NCI-H2029 treated with DMSO at 0.1 percent for 48 hours (cell line): ENCODE measurements at regions not wholly inside any gene's neighbourhood (a gene's known extent, or its start where the extent isn't known, plus 50 kb on each side); places are given as distances from the start of the nearest gene placed in this dataset.
"Not testable (repeated sequence)": the region's sequence is repeated elsewhere in the genome, so short reads cannot be mapped to it uniquely, and the experiment has no call there.

Source experiments
- DNase-seq: peaks from one replicate; lab custom pipeline; 2025; lab: John Stamatoyannopoulos, UW

GRCh38 chr2:145792745-145793144 is 1272.8 kb upstream of the ZEB2 start:
- no peak for DNase-seq

GRCh38 chr2:145789636-145790035 is 1269.7 kb upstream of the ZEB2 start:
- DNase-seq, result no peak

DNA sequence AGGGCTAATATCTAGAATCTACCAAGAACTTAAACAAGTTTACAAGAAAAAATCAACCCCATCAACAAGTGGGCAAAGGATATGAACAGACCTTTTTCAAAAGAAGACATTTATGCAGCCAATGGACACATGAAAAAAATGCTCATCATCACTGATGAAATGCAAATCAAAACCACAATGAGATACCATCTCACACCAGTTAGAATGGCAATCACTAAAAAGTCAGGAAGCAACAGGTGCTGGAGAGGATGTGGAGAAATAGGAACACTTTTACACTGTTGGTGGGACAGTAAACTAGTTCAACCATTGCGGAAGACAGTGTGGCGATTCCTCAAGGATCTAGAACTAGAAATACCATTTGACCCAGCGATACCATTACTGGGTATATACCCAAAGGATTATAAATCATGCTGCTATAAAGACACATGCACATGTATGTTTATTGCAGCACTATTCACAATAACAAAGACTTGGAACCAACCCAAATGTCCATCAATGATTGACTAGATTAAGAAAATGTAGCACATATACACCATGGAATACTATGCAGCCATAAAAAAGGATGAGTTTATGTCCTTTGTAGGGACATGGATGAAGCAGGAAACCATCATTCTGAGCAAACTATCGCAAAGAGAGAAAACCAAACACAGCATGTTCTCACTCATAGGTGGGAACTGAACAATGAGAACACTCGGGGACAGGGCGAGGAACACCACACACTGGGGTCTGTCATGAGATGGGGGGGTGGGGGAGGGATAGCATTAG is 1267.9 kb upstream of the ZEB2 start:
- not testable (repeated sequence) for DNase-seq

DNA sequence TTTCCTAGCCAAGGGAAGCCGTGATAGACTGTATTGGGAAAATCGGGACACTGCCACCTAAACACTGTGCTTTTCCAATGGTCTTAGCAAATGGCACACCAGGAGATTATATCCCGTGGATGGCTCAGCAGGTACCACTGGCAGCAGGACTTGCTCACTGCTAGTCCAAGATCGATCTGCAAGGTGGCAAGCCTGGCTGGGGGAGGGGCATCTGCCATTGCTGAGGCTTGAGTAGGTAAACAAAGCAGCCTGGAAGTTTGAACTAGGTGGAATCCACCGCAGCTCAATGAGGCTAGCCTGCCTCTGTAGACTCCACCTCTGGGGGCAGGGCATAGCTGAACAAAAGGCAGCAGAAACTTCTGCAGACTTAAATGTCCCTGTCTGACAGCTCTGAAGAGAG is 1262.7 kb upstream of the ZEB2 start:
- DNase-seq, result not testable (repeated sequence)

DNA sequence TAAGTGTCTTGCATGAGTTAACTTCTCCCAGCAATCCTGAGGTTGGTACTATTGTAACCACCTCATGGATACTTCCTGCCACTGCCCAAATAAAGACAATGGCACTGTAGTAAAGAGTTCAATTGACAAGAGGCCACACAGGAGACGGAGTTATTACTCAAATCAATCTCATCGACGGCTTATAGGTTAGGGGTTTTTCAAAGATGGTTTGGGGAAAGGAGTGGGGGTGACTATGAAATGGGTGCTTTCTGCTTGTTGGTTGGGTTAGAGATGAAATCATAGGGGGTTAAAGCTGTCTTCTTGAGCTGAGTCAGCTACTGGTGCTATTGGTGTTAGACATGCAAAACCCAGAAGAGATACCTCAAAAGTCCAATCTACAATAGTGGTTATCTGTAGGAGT is 1258.0 kb upstream of the ZEB2 start:
- no peak for DNase-seq

DNA sequence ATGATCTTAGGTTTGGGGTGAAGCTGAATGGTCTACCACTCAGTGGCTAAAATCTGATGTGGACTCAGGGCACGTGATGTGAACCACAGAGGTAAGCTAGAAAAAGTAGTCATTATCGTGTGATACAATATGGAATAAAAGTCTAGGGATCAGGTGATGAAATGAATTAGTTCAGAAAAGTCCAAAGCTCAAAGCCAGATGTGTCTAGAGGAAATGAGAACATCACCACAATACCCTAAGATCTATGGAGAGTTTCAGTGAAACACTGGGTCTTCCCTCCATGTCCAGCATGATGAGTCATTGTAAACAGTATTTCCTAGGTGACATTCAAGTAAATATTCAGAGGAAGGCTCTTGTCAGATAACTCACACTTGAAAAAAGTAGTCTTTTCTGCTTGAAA is 1257.4 kb upstream of the ZEB2 start:
- DNase-seq, result no peak

DNA sequence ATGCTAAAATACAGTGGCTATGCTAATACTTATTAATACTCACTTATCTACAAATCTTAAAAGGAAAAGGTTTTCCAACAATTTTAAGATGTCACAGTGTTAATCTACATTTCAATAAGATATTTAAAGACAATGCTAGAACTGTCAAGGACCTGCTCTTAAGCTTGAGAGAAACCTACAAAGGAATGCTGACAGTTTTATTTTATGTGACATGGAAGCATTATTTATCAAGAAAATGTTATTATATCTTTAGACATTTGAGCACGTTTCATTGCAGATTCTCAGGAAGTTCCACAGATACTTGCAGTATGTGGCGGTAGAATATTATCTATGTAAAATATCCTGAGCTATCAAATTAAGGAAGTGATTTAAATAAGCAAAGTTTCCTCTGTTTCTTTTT is 1255.7 kb upstream of the ZEB2 start:
- no peak for DNase-seq

DNA sequence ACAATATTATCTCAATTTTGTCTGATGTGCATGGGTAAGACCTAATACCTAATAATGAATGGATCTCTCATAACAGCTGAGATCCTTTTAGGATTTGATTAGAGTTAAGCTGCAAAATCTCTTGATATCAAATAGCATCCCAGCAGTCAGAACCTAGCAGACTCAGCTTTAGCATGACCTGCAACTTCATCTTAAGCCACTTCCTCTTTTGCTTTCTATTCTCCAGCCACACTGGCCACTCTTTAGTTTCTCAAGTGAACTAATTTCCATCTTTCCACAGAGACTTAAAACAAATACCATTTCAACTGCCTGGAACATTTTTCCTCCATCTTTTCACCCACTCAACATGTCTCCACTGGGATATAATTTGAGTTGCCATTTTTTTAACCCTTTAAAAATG is 1251.6 kb upstream of the ZEB2 start:
- DNase-seq, result no peak

- DNase-seq, result no peak
Measured at GRCh38 chr2:145769011-145769716, 1249.2 kb upstream of the ZEB2 start.

DNA sequence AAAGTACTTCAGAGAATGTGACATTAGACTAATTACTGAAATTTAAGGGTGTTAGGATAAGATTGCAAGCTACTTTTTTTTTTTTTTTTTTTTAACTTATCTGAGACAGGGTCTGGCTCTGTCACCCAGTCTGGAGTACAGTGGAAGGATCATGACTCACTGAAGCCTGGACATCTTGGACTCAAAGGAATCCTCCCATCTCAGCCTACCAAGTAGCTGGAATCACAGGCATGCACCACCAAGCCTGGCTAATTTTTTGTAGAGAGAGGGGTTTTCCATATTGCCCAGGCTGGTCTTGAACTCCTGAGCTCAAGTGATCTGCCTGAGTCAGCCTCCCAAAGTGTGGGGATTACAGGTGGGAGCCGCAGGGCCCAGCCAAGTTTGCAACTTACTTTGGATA is 1246.0 kb upstream of the ZEB2 start:
- DNase-seq, result no peak

- DNase-seq, result no peak
Measured at GRCh38 chr2:145764631-145765030, 1244.7 kb upstream of the ZEB2 start.

- DNase-seq, result no peak
Measured at GRCh38 chr2:145760781-145761649, 1241.1 kb upstream of the ZEB2 start.

DNA sequence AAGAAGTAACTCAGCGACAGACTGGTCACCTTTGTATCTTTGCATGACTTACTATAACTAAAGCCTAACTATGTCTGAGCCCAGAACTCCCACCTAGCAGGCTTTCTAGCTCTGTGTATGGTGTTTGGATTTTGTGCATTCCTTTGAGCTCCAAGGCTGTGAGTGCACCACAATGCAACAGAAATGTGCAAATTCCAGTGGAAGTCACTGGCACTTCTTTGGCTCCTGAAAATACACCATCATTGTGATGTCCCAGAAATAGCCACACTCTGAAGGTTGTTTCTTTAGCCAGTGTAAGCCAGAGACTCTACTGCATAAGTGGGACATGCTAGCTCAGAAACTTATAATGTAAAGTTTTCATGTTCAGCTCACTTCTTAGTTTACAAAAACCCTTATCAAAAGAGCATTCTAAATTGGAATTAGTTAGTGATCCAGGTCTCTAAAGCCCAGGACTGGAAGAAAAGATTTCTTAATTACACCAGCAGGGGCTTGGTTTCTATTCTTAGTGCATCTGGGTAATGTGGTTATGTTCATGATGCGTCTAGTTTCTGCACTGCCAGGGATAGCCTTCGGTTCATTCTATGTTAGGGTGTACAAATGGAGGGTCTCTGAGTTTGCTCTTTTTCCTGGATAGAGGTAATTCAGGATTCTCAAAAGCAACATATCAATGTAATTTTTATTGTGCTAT is 1239.5 kb upstream of the ZEB2 start:
- DNase-seq, result no peak

- DNase-seq, result no peak
Measured at GRCh38 chr2:145757503-145758246, 1237.8 kb upstream of the ZEB2 start.

DNA sequence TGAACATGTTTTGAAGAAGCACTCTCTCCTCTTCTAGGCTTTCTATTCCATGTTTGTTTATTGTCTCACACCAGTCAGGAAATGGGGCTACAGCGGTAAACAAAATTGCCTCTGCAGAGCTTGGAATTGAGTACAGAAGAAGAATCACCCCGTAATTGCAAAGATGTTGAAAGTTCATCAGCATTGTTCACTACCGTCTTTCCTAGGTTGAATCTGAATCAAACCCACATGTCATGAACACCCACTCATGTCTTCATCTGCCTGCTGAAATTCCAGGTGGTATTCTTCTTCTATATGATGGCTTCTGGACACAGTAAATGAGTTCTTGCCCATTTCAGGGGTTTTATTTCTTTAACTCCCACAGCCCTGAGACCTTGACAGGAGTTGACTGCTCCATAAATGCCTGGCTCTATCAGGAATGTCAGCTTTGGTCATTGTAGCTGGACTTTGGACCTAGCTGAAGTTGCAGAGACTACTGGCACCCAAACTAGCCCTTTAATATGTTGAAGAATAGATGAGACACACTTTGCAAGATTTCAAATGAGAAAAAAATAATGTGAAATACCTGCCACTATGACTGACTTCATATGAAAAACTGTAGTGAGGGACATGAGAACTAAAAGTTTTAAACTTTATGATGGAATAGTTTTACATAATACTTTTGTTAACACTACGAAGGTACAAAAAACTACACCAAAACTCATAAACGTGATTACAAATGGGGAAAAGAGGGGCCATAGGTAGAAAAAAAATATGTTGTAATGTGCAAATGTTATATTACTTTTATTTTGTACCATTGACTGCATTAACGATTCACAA is 1235.3 kb upstream of the ZEB2 start:
- DNase-seq, result no peak

GRCh38 chr2:145753966-145754365 is 1234.0 kb upstream of the ZEB2 start:
- DNase-seq, result no peak

DNA sequence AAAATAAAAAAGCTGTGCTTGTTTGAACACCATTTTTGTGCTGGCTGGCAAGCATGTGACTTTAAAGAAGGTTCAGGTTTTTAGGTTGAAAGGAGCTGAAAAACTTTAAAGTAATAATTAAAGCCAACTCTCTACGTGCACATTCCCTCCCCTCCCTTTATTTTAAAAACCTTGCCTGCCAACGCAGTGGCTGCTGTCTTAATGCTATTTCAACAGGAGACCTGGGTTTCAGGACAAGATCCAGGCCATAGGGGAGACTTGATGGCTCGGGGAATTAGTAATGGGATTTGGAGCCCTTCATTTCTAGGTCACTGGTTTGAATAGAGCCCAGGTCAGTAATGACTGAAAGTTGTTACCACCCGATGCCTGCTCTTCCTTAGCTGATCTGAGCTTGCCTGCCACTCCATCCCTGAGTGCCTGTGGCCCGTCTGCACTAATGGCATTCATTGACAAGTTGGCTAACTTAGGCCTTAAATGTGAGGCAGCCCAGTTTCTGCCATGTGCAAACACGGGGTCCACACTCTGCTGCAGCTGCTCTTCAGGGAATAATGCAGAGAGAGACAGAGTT is 1233.2 kb upstream of the ZEB2 start:
- no peak for DNase-seq

DNA sequence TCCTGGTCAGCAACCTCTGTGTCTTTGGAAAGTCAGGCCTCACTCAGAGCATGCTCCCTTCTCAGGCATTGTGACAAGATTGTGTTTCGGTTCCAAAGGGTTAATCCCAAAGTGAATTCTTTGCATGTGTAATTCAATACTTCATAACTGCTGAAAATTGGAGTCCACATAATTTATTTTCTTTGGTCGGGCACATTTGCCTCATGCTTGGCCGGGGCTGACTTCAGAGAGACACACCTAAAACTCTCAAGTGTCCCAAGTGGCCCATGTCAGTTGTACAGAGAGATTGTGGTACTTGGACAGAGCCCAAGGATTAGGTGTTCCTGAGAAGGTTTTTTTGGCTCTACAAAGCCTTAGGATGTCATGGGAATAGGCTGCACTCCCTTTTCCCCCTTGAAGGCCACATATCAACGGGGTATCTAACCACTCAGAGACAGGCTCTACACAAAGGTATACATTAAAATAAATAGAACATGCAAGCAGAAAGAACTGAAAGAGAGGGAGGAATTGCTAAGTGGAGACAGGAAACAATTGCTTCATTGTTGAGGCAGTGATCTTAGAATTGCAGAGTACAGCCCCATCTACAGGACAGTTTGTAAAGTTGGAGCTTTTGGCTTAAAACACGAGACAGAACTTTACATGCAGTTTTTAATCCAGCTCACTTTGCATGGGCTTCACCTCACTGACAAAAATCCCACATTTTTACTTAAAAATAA is 1232.3 kb upstream of the ZEB2 start:
- DNase-seq, result peak; percentile 53

DNA sequence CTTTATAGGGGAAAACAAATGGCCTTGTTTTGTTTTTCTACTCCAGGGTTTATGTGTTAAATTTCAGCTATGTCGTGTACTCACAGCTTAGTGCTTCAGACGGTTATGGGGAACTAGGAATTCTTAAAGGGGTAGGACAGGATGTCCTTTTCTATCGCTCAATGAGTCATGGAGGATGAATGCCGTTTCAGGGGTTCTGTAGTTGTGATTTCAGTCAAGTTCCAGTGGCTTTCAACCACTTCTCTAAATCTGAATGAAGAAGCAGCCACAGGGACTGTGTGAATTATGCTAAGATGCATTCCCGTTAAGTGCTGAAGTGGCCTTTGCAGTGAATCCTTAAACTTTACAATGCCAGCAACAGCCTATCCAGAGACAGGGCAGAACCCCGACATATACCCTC is 1231.7 kb upstream of the ZEB2 start:
- DNase-seq, result no peak

GRCh38 chr2:145751155-145751554 is 1231.2 kb upstream of the ZEB2 start:
- no peak for DNase-seq
